ENCODE measurements at regions not wholly inside any gene's neighbourhood (a gene's known extent, or its start where the extent isn't known, plus 50 kb on each side); places are given as distances from the start of the nearest gene placed in this dataset.

- no peak overlapping the region for H3K4me3 ChIP-seq (ENCODE audit: low read depth, low read length)
- DNase-seq (ENCODE audit: low read depth) = no peak
- TF ChIP-seq CTCF (IDR thresholded peaks at IDR 0.05; ENCODE audit: low read depth, low read length, missing control alignments) = no peak
These were observed 478.3 kb downstream of the FBXO15 start for GRCh38 chr18:73669297-73669696.

DNA sequence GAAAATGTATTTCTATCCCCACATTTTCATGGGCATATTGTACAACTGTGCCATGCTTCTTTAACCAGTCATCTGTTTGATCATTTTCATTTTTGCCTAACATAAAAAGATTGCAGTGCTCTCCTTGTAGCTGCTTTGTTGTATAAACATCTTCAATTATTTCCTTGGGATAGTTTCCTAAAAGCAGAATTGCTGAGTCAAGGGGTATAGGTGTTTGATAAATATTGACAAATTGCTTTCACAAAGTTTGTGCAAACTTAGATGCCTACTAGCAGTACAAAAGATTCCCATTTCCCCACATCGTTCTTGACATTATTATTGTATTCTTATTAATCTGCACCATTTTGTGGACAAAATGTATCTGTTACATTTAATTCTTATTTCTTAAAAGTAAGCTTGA lies 479.6 kb downstream of the FBXO15 start:
- TF ChIP-seq CTCF (IDR thresholded peaks at IDR 0.05; ENCODE audit: low read depth, low read length, missing control alignments) = no peak
- H3K4me3 ChIP-seq (ENCODE audit: low read depth, low read length) = no peak overlapping the region
- no peak for DNase-seq (ENCODE audit: low read depth)

DNA sequence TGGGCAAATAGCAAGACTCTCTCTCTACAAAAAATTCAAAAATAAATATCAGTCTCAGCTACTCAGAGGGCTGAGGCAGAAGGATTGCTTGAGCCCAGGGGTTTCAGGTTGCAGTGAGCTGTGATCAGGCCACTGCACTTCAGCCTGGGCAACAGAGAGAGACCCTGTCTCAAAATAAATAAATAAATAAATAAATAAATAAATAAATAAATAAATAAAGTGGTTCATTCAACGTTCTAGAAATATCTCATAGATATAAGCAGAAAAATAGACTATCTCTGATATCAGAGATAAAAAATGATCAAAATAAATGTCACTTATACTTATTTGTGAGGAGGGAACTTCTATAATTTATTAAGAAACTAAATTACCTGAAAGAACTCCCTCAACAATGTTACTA lies 480.9 kb downstream of the FBXO15 start:
- H3K4me3 ChIP-seq (ENCODE audit: low read depth, low read length) = no peak overlapping the region
- no peak for TF ChIP-seq CTCF (IDR thresholded peaks at IDR 0.05; ENCODE audit: low read depth, low read length, missing control alignments)
- no peak for DNase-seq (ENCODE audit: low read depth)

GRCh38 chr18:73664896-73665295 lies 482.7 kb downstream of the FBXO15 start:
- TF ChIP-seq CTCF (IDR thresholded peaks at IDR 0.05; ENCODE audit: low read depth, low read length, missing control alignments) = no peak
- no peak overlapping the region for H3K4me3 ChIP-seq (ENCODE audit: low read depth, low read length)
- no peak for DNase-seq (ENCODE audit: low read depth)

DNA sequence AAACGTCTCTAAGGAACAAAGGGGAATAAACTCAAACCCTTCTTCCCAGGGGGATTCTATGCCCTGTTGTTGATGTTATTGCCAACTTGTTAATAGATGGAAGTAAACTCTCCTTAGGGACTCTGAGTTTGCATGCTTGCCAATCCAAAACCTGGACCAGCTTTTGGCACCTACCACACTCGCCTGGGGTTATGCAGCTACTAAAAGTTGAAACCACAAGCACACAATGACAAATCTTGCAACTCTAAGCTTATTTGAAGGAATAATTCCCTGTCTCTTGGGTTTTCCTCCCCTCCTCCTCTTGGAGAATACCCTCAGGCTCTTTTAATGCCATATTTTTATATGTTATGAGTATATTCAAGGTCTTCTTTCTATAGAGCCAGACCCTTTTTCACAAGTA lies 484.1 kb downstream of the FBXO15 start:
- no peak overlapping the region for H3K4me3 ChIP-seq (ENCODE audit: low read depth, low read length)
- TF ChIP-seq CTCF (IDR thresholded peaks at IDR 0.05; ENCODE audit: low read depth, low read length, missing control alignments) = no peak
- DNase-seq (ENCODE audit: low read depth) = no peak

- no peak for DNase-seq (ENCODE audit: low read depth)
- no peak overlapping the region for H3K4me3 ChIP-seq (ENCODE audit: low read depth, low read length)
- no peak for TF ChIP-seq CTCF (IDR thresholded peaks at IDR 0.05; ENCODE audit: low read depth, low read length, missing control alignments)
These were observed 485.2 kb downstream of the FBXO15 start for GRCh38 chr18:73662421-73662820.

GRCh38 chr18:73660931-73661856 lies 486.4 kb downstream of the FBXO15 start:
- no peak for DNase-seq (ENCODE audit: low read depth)
- TF ChIP-seq CTCF (IDR thresholded peaks at IDR 0.05; ENCODE audit: low read depth, low read length, missing control alignments) = no peak
- no peak overlapping the region for H3K4me3 ChIP-seq (ENCODE audit: low read depth, low read length)

Data from GM12864 (cell line).